ENCODE measurements at regions not wholly inside any gene's neighbourhood (a gene's known extent, or its start where the extent isn't known, plus 50 kb on each side); places are given as distances from the start of the nearest gene placed in this dataset.

- DNase-seq (ENCODE audit: low read depth in 1 of 2, low spot score in 2 of 2) (no peak), FAIRE-seq (no peak)
- H2BK12ac ChIP-seq (ENCODE audit: low read depth, low read length): no peak overlapping the region
- POLR2A ChIA-PET (ENCODE audit: partially characterized antibody): no interaction called here
- H3K36me3 ChIP-seq (ENCODE audit: control insufficient read depth in 2 of 4, insufficient read depth in 4 of 4, low read length in 3 of 4): peaks cover 0 to 4% (median 2%) of the 10 kb centered on the region in 4 experiments; a peak in 3 of 8 replicates
- 86% methylated on average over 20 of the region's 20 CpGs; no CpG with 5 or more reads in 1 of the 2 experiments for WGBS, 2 experiments (ENCODE audit: extremely low coverage in 1 of 2, insufficient coverage in 1 of 2, insufficient read length in 1 of 2, insufficient replicate concordance in 2 of 2, low coverage in 1 of 2, low lambda C conversion rate in 2 of 2, missing lambda C conversion rate in 1 of 2)
- H3K18ac ChIP-seq (ENCODE audit: extremely low read depth, low read length): no peak overlapping the region
- no peak overlapping the region for H3K27ac ChIP-seq (ENCODE audit: low read depth, low read length)
- no peaks in the 10 kb centered on the region; a peak in 1 of 7 replicates for H3K4me1 ChIP-seq (replicated peaks in 1 of 4; ENCODE audit: control insufficient read depth in 3 of 4, insufficient read depth in 4 of 4, low read length in 3 of 4)
- H4K91ac ChIP-seq (replicated peaks; ENCODE audit: insufficient read length, low read length): no peak overlapping the region
- peaks cover 81 to 100% of the 10 kb centered on the region in 2 experiments for H3K9me3 ChIP-seq (ENCODE audit: insufficient read depth in 2 of 2, low read depth in 1 of 2, low read length in 1 of 2)
- H3K79me1 ChIP-seq (ENCODE audit: low read depth, low read length): no peaks in the 10 kb centered on the region
- H3K79me2 ChIP-seq (ENCODE audit: control insufficient read depth in 1 of 2, insufficient read depth in 2 of 2, low read length in 2 of 2): peaks cover 0 to 5% of the 10 kb centered on the region in 2 experiments; a peak in 1 of 4 replicates
- H3K4me2 ChIP-seq (ENCODE audit: insufficient read depth in 1 of 2, low read depth in 2 of 2, low read length in 2 of 2): no peak overlapping the region
- no peak overlapping the region for H2AFZ ChIP-seq (ENCODE audit: low read length)
- H4K20me1 ChIP-seq (replicated peaks in 1 of 2; ENCODE audit: control insufficient read depth in 1 of 2, insufficient read depth in 2 of 2, low read length in 2 of 2): no peaks in the 10 kb centered on the region
- no peak overlapping the region for H3K4me3 ChIP-seq (ENCODE audit: extremely low read depth in 1 of 4, insufficient read depth in 2 of 4, low read depth in 3 of 4, low read length in 4 of 4)
- no peak overlapping the region for H2BK5ac ChIP-seq (ENCODE audit: low read depth, low read length)
- H3K23me2 ChIP-seq (ENCODE audit: low read depth, low read length): no peaks in the 10 kb centered on the region
- no peak overlapping the region for H2BK20ac ChIP-seq (ENCODE audit: low read length)
- CTCF ChIA-PET (ENCODE audit: partially characterized antibody): no interaction called here
- no peak overlapping the region for H3K14ac ChIP-seq (ENCODE audit: insufficient read length)
- H3K56ac ChIP-seq (replicated peaks; ENCODE audit: insufficient read length, low read depth, low read length): no peak overlapping the region
- H3K4ac ChIP-seq (replicated peaks; ENCODE audit: insufficient read length, low read depth, low read length): no peak overlapping the region
- no peak overlapping the region for H2BK120ac ChIP-seq (replicated peaks; ENCODE audit: low read depth, low read length)
- H3K23ac ChIP-seq (ENCODE audit: insufficient read length): no peak overlapping the region
- H3K9ac ChIP-seq (replicated peaks in 1 of 4; ENCODE audit: extremely low read depth in 1 of 4, low read depth in 3 of 4, low read length in 3 of 4): no peak overlapping the region
- H2AK5ac ChIP-seq (ENCODE audit: low read depth, low read length): no peak overlapping the region
- H4K5ac ChIP-seq (ENCODE audit: insufficient read length, low read depth, low read length): no peak overlapping the region
- no peak overlapping the region for H4K8ac ChIP-seq (ENCODE audit: extremely low read depth, insufficient read depth, low read length)
- H2BK15ac ChIP-seq (ENCODE audit: low read length): no peak overlapping the region
- no peaks in the 10 kb centered on the region for H3K27me3 ChIP-seq (replicated peaks in 1 of 4; ENCODE audit: control insufficient read depth in 3 of 4, extremely low read depth in 1 of 4, insufficient read depth in 3 of 4, low read length in 3 of 4)
- TF ChIP-seq TEAD4 (IDR thresholded peaks at IDR 0.05; ENCODE audit: low read depth, low read length) (no peak), HDAC2 (IDR thresholded peaks at IDR 0.05; ENCODE audit: borderline replicate concordance in 1 of 2, low read depth in 2 of 2, low read length in 2 of 2) (no peak), SIX5 (IDR thresholded peaks at IDR 0.05; ENCODE audit: low read depth, low read length) (no peak), BCL11A (IDR thresholded peaks at IDR 0.05; ENCODE audit: low read depth in 2 of 2, low read length in 2 of 2) (no peak), GABPA (IDR thresholded peaks at IDR 0.05; ENCODE audit: borderline replicate concordance, insufficient read depth, low read length) (no peak), RBBP5 (IDR thresholded peaks at IDR 0.05; ENCODE audit: borderline replicate concordance, low read depth, low read length) (no peak), POU5F1 (IDR thresholded peaks at IDR 0.05; ENCODE audit: low read depth, low read length) (no peak), RXRA (IDR thresholded peaks at IDR 0.05; ENCODE audit: insufficient read depth, low read depth, low read length) (no peak), CBX5 (IDR thresholded peaks at IDR 0.05; ENCODE audit: low read depth, low read length) (no peak), SRF (IDR thresholded peaks at IDR 0.05; ENCODE audit: low read depth, low read length) (no peak), JUND (IDR thresholded peaks at IDR 0.05; ENCODE audit: low read length) (no peak), CHD1 (IDR thresholded peaks at IDR 0.05; ENCODE audit: low read depth, low read length) (no peak), KDM1A (IDR thresholded peaks at IDR 0.05; ENCODE audit: borderline replicate concordance, low read length) (no peak)
- TF ChIP-seq, protein P1, sequence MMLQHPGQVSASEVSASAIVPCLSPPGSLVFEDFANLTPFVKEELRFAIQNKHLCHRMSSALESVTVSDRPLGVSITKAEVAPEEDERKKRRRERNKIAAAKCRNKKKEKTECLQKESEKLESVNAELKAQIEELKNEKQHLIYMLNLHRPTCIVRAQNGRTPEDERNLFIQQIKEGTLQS (IDR thresholded peaks at IDR 0.05; ENCODE audit: insufficient read depth, low read depth, low read length): no peak
Observed at GRCh38 chr1:2893473-2894120, 92.1 kb upstream of the TTC34 start.
